ENCODE measurements at regions not wholly inside any gene's neighbourhood (a gene's known extent, or its start where the extent isn't known, plus 50 kb on each side); places are given as distances from the start of the nearest gene placed in this dataset.
"Not testable (repeated sequence)": the region's sequence is repeated elsewhere in the genome, so short reads cannot be mapped to it uniquely, and the experiment has no call there.

GRCh38 chr4:15164571-15164970 lies 162.3 kb downstream of the CPEB2 start:
- no peaks in the 10 kb centered on the region for H3K36me3 ChIP-seq (ENCODE audit: insufficient read depth, low read depth, low read length)
- peaks cover 19% of the 10 kb centered on the region for H3K4me1 ChIP-seq (ENCODE audit: insufficient read depth, low read length)
- H3K9ac ChIP-seq (ENCODE audit: low read depth, low read length): no peak overlapping the region
- H3K27me3 ChIP-seq (ENCODE audit: insufficient read depth, low read length): peaks cover under 1% of the 10 kb centered on the region; the same call in 1 of the 2 replicates
- no peak overlapping the region for H3K27ac ChIP-seq (ENCODE audit: low read length)
- H3K4me3 ChIP-seq (ENCODE audit: low read length): no peak overlapping the region
- no peaks in the 10 kb centered on the region for H3K9me3 ChIP-seq (ENCODE audit: insufficient read depth, low read depth, low read length)

- Histone ChIP-seq H3K4me3 (ENCODE audit: low read length) (no peak overlapping the region), H3K4me1 (ENCODE audit: insufficient read depth, low read length) (peaks cover 9% of the 10 kb centered on the region), H3K9ac (ENCODE audit: low read depth, low read length) (no peak overlapping the region), H3K27me3 (ENCODE audit: insufficient read depth, low read length) (peaks cover 2% of the 10 kb centered on the region; the same call in 1 of the 2 replicates), H3K9me3 (ENCODE audit: insufficient read depth, low read depth, low read length) (peaks cover 13% of the 10 kb centered on the region; the same call in 1 of the 2 replicates), H3K36me3 (ENCODE audit: insufficient read depth, low read depth, low read length) (no peaks in the 10 kb centered on the region), H3K27ac (ENCODE audit: low read length) (no peak overlapping the region)
These were observed 165.5 kb downstream of the CPEB2 start for GRCh38 chr4:15167743-15168142.

- peaks cover 2% of the 10 kb centered on the region; the same call in 1 of the 2 replicates for H3K27me3 ChIP-seq (ENCODE audit: insufficient read depth, low read length)
- H3K9me3 ChIP-seq (ENCODE audit: insufficient read depth, low read depth, low read length): peaks cover 20% of the 10 kb centered on the region
- no peak overlapping the region for H3K9ac ChIP-seq (ENCODE audit: low read depth, low read length)
- no peaks in the 10 kb centered on the region for H3K36me3 ChIP-seq (ENCODE audit: insufficient read depth, low read depth, low read length)
- peaks cover 4% of the 10 kb centered on the region; the same call in 1 of the 2 replicates for H3K4me1 ChIP-seq (ENCODE audit: insufficient read depth, low read length)
- no peak overlapping the region for H3K27ac ChIP-seq (ENCODE audit: low read length)
- no peak overlapping the region for H3K4me3 ChIP-seq (ENCODE audit: low read length)
These were observed 166.5 kb downstream of the CPEB2 start for GRCh38 chr4:15168759-15169158.

GRCh38 chr4:15171725-15172124 lies 169.4 kb downstream of the CPEB2 start:
- Histone ChIP-seq H3K4me3 (ENCODE audit: low read length) (no peak overlapping the region), H3K27me3 (ENCODE audit: insufficient read depth, low read length) (peaks cover 2% of the 10 kb centered on the region; the same call in 1 of the 2 replicates), H3K9ac (ENCODE audit: low read depth, low read length) (no peak overlapping the region), H3K9me3 (ENCODE audit: insufficient read depth, low read depth, low read length) (peaks cover 20% of the 10 kb centered on the region), H3K36me3 (ENCODE audit: insufficient read depth, low read depth, low read length) (no peaks in the 10 kb centered on the region), H3K4me1 (ENCODE audit: insufficient read depth, low read length) (peaks cover 4% of the 10 kb centered on the region; the same call in 1 of the 2 replicates), H3K27ac (ENCODE audit: low read length) (no peak overlapping the region)

- Histone ChIP-seq H3K9ac (ENCODE audit: low read depth, low read length) (no peak overlapping the region), H3K4me3 (ENCODE audit: low read length) (no peak overlapping the region), H3K4me1 (ENCODE audit: insufficient read depth, low read length) (peaks cover 4% of the 10 kb centered on the region; the same call in 1 of the 2 replicates), H3K9me3 (ENCODE audit: insufficient read depth, low read depth, low read length) (peaks cover 20% of the 10 kb centered on the region), H3K27ac (ENCODE audit: low read length) (no peak overlapping the region), H3K36me3 (ENCODE audit: insufficient read depth, low read depth, low read length) (no peaks in the 10 kb centered on the region), H3K27me3 (ENCODE audit: insufficient read depth, low read length) (peaks cover 2% of the 10 kb centered on the region; the same call in 1 of the 2 replicates)
These were observed 171.0 kb downstream of the CPEB2 start for GRCh38 chr4:15173251-15173650.

- not testable (repeated sequence) for H3K9ac ChIP-seq (ENCODE audit: low read depth, low read length); H3K27ac ChIP-seq (ENCODE audit: low read length); H3K36me3 ChIP-seq (ENCODE audit: insufficient read depth, low read depth, low read length); H3K4me1 ChIP-seq (ENCODE audit: insufficient read depth, low read length); H3K27me3 ChIP-seq (ENCODE audit: insufficient read depth, low read length); H3K4me3 ChIP-seq (ENCODE audit: low read length)
- H3K9me3 ChIP-seq (ENCODE audit: insufficient read depth, low read depth, low read length): peaks cover 20% of the 10 kb centered on the region
These were observed 171.9 kb downstream of the CPEB2 start for GRCh38 chr4:15174168-15174567.

- H3K27ac ChIP-seq (ENCODE audit: low read length); H3K4me1 ChIP-seq (ENCODE audit: insufficient read depth, low read length); H3K4me3 ChIP-seq (ENCODE audit: low read length); H3K9ac ChIP-seq (ENCODE audit: low read depth, low read length); H3K27me3 ChIP-seq (ENCODE audit: insufficient read depth, low read length); H3K9me3 ChIP-seq (ENCODE audit: insufficient read depth, low read depth, low read length); H3K36me3 ChIP-seq (ENCODE audit: insufficient read depth, low read depth, low read length): not testable (repeated sequence)
These were observed 177.6 kb downstream of the CPEB2 start for GRCh38 chr4:15179842-15180241.

- no peaks in the 10 kb centered on the region for H3K36me3 ChIP-seq (ENCODE audit: insufficient read depth, low read depth, low read length)
- no peak overlapping the region for H3K9ac ChIP-seq (ENCODE audit: low read depth, low read length)
These were observed 180.4 kb downstream of the CPEB2 start for GRCh38 chr4:15182600-15183220.

GRCh38 chr4:15186149-15186548 lies 183.9 kb downstream of the CPEB2 start:
- no peak overlapping the region for H3K27ac ChIP-seq (ENCODE audit: low read length)
- peaks cover 7% of the 10 kb centered on the region; the same call in 1 of the 2 replicates for H3K9me3 ChIP-seq (ENCODE audit: insufficient read depth, low read depth, low read length)

More at GRCh38 chr4:15182600-15183220, 180.4 kb downstream of the CPEB2 start:
- Histone ChIP-seq H3K9me3 (ENCODE audit: insufficient read depth, low read depth, low read length) (peaks cover 2% of the 10 kb centered on the region; the same call in 1 of the 2 replicates), H3K27me3 (ENCODE audit: insufficient read depth, low read length) (no peaks in the 10 kb centered on the region), H3K4me1 (ENCODE audit: insufficient read depth, low read length) (no peaks in the 10 kb centered on the region; the same call in 1 of the 2 replicates), H3K4me3 (ENCODE audit: low read length) (no peak overlapping the region), H3K27ac (ENCODE audit: low read length) (no peak overlapping the region)

GRCh38 chr4:15186806-15187205 lies 184.5 kb downstream of the CPEB2 start:
- no peak overlapping the region for H3K9ac ChIP-seq (ENCODE audit: low read depth, low read length)
- H3K4me1 ChIP-seq (ENCODE audit: insufficient read depth, low read length): no peaks in the 10 kb centered on the region; the same call in 1 of the 2 replicates
- H3K9me3 ChIP-seq (ENCODE audit: insufficient read depth, low read depth, low read length): peaks cover 7% of the 10 kb centered on the region; the same call in 1 of the 2 replicates
- no peaks in the 10 kb centered on the region for H3K27me3 ChIP-seq (ENCODE audit: insufficient read depth, low read length)
- no peak overlapping the region for H3K4me3 ChIP-seq (ENCODE audit: low read length)
- no peaks in the 10 kb centered on the region for H3K36me3 ChIP-seq (ENCODE audit: insufficient read depth, low read depth, low read length)
- no peak overlapping the region for H3K27ac ChIP-seq (ENCODE audit: low read length)

More at GRCh38 chr4:15186149-15186548, 183.9 kb downstream of the CPEB2 start:
- H3K36me3 ChIP-seq (ENCODE audit: insufficient read depth, low read depth, low read length): no peaks in the 10 kb centered on the region
- H3K27me3 ChIP-seq (ENCODE audit: insufficient read depth, low read length): no peaks in the 10 kb centered on the region
- no peaks in the 10 kb centered on the region; the same call in 1 of the 2 replicates for H3K4me1 ChIP-seq (ENCODE audit: insufficient read depth, low read length)
- H3K9ac ChIP-seq (ENCODE audit: low read depth, low read length): no peak overlapping the region
- H3K4me3 ChIP-seq (ENCODE audit: low read length): no peak overlapping the region

GRCh38 chr4:15188605-15189539 lies 186.6 kb downstream of the CPEB2 start:
- Histone ChIP-seq H3K4me1 (ENCODE audit: insufficient read depth, low read length) (no peaks in the 10 kb centered on the region; the same call in 1 of the 2 replicates), H3K27me3 (ENCODE audit: insufficient read depth, low read length) (no peaks in the 10 kb centered on the region), H3K9ac (ENCODE audit: low read depth, low read length) (no peak overlapping the region), H3K36me3 (ENCODE audit: insufficient read depth, low read depth, low read length) (no peaks in the 10 kb centered on the region), H3K9me3 (ENCODE audit: insufficient read depth, low read depth, low read length) (peaks cover 7% of the 10 kb centered on the region; the same call in 1 of the 2 replicates), H3K27ac (ENCODE audit: low read length) (no peak overlapping the region), H3K4me3 (ENCODE audit: low read length) (no peak overlapping the region)
